Smooth muscle cell (in vitro differentiated cells): ENCODE measurements at regions not wholly inside any gene's neighbourhood (a gene's known extent, or its start where the extent isn't known, plus 50 kb on each side); places are given as distances from the start of the nearest gene placed in this dataset.

Experiments used
- DNase-seq: peaks from one replicate; lab custom pipeline; 2025; ENCODE audit not compliant: unreplicated experiment; lab: John Stamatoyannopoulos, UW
- H2AFZ ChIP-seq: fragments of 200-600 bp; sonication (generic); 2 replicates; pipeline ENCODE4 v1.6.0; 2016; ENCODE audit warnings: antibody characterized with exemption, low read depth, mild to moderate bottlenecking
- H3F3A ChIP-seq: fragments of 200-600 bp; sonication (generic); 2 replicates; pipeline ENCODE4 v1.6.0; 2017; ENCODE audit warnings: antibody characterized with exemption, low read depth
- H3K27ac ChIP-seq: fragments of 200-600 bp; sonication (generic); 2 replicates; pipeline ENCODE4 v1.5.1; 2016; ENCODE audit warnings: low read depth, mild to moderate bottlenecking
- H3K27me3 ChIP-seq: fragments of 200-600 bp; sonication (generic); 2 replicates; pipeline ENCODE4 v1.6.1; 2016; ENCODE audit warnings: low read depth, mild to moderate bottlenecking
- H3K36me3 ChIP-seq: fragments of 200-600 bp; sonication (generic); 2 replicates; pipeline ENCODE4 v1.5.1; 2016; ENCODE audit warnings: low read depth
- H3K4me1 ChIP-seq: fragments of 200-600 bp; sonication (generic); 2 replicates; pipeline ENCODE4 v1.5.1; 2016; ENCODE audit warnings: low read depth
- H3K4me2 ChIP-seq: fragments of 200-600 bp; sonication (generic); 2 replicates; pipeline ENCODE4 v1.6.0; 2016; ENCODE audit warnings: mild to moderate bottlenecking
- H3K4me3 ChIP-seq: fragments of 200-600 bp; sonication (generic); 2 replicates; pipeline ENCODE4 v1.5.1; 2016; ENCODE audit warnings: mild to moderate bottlenecking
- H3K79me2 ChIP-seq: fragments of 200-600 bp; sonication (generic); 2 replicates; pipeline ENCODE4 v1.6.0; 2016; ENCODE audit warnings: low read depth, mild to moderate bottlenecking
- H3K9ac ChIP-seq: fragments of 200-600 bp; sonication (generic); 2 replicates; pipeline ENCODE4 v1.6.0; 2016; ENCODE audit warnings: low read depth
- H3K9me3 ChIP-seq: fragments of 200-600 bp; sonication (generic); replicated peaks from 2 replicates; pipeline ENCODE4 v1.5.1; 2016; ENCODE audit warnings: low read depth
- H4K20me1 ChIP-seq: fragments of 200-600 bp; sonication (generic); 2 replicates; pipeline ENCODE4 v1.6.0; 2016; ENCODE audit warnings: low read depth
- WGBS: methylation state at CpG from one replicate; pipeline ENCODE4 v1.1.7; 2016; ENCODE audit warnings: low lambda C conversion rate; 5-methylcytosine and 5-hydroxymethylcytosine counted together
- TF ChIP-seq, protein P1 (sequence below): fragments of 200-600 bp; sonication (generic); IDR thresholded peaks from 2 replicates; pipeline ENCODE4 v1.5.1; 2017; ENCODE audit warnings: borderline replicate concordance, mild to moderate bottlenecking, antibody characterized with exemption; ENCODE audit not compliant: insufficient read depth, poor library complexity, severe bottlenecking

DNA sequence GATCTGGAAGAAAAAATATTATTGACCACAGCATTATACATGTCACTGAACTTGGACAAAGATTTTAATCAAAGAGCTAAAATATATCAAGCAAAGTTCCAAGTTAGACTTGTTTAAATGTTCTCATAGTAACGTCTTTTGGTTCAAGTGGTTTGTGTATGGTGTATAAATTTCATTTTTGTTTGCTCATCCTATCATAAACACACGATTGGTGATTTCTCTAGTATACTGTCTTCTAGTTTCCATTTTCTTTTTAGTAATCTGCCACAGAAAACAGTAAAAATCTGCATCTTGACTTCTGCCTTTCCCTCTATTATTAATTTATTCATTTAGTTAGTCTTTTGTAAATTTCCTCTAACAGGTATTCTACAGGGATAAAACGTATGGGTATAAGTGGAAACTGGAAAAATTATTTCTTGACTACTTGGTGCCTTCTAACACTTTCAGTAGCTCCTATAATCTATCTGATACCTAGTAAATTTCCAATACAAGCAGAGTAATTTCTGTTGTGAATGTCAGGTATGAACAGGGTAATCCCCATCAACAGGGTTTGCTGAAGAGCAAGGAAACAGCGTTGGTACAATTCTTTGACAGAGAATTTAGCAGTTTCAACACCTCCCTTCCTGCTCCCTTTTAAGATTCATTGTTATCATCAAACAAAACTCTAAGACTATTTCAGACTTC is 268.0 kb downstream of the PTPRC start:
- peak overlapping the region; percentile 22 for H3K4me2 ChIP-seq
- H3F3A ChIP-seq, result peaks cover 16% of the 10 kb centered on the region
- H3K9ac ChIP-seq, result no peak overlapping the region
- peak overlapping the region; percentile 81 for H3K27ac ChIP-seq
- no peak overlapping the region for H3K4me3 ChIP-seq
- H4K20me1 ChIP-seq, result peaks cover 99% of the 10 kb centered on the region
- peaks cover 8% of the 10 kb centered on the region for H3K36me3 ChIP-seq
- H3K79me2 ChIP-seq, result peaks cover 100% of the 10 kb centered on the region
- no peaks in the 10 kb centered on the region for H3K27me3 ChIP-seq
- DNase-seq, result no peak
- peaks cover 56% of the 10 kb centered on the region for H3K4me1 ChIP-seq
- TF ChIP-seq, protein P1, sequence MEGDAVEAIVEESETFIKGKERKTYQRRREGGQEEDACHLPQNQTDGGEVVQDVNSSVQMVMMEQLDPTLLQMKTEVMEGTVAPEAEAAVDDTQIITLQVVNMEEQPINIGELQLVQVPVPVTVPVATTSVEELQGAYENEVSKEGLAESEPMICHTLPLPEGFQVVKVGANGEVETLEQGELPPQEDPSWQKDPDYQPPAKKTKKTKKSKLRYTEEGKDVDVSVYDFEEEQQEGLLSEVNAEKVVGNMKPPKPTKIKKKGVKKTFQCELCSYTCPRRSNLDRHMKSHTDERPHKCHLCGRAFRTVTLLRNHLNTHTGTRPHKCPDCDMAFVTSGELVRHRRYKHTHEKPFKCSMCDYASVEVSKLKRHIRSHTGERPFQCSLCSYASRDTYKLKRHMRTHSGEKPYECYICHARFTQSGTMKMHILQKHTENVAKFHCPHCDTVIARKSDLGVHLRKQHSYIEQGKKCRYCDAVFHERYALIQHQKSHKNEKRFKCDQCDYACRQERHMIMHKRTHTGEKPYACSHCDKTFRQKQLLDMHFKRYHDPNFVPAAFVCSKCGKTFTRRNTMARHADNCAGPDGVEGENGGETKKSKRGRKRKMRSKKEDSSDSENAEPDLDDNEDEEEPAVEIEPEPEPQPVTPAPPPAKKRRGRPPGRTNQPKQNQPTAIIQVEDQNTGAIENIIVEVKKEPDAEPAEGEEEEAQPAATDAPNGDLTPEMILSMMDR, result no peak
- H2AFZ ChIP-seq, result no peak overlapping the region
- 86% methylated on average over 4 of the region's 4 CpGs for WGBS
- no peaks in the 10 kb centered on the region for H3K9me3 ChIP-seq

GRCh38 chr1:198907423-198907746 is 268.5 kb downstream of the PTPRC start:
- WGBS, result 89% methylated on average over 3 of the region's 3 CpGs
- no peak for DNase-seq
- Histone ChIP-seq H3K4me3 (no peak overlapping the region), H3K79me2 (peaks cover 100% of the 10 kb centered on the region), H2AFZ (no peak overlapping the region), H3K36me3 (peaks cover 12% of the 10 kb centered on the region), H3K9me3 (no peaks in the 10 kb centered on the region), H3K27ac (peak overlapping the region; percentile 81), H4K20me1 (peaks cover 100% of the 10 kb centered on the region), H3K4me1 (peaks cover 51% of the 10 kb centered on the region), H3K4me2 (peak overlapping the region; percentile 24), H3F3A (peaks cover 16% of the 10 kb centered on the region), H3K27me3 (no peaks in the 10 kb centered on the region), H3K9ac (no peak overlapping the region)
- TF ChIP-seq, protein P1, result no peak

- WGBS, result 93% methylated on average over 3 of the region's 3 CpGs
- Histone ChIP-seq H3K9me3 (no peaks in the 10 kb centered on the region), H2AFZ (no peak overlapping the region), H3K79me2 (peaks cover 100% of the 10 kb centered on the region), H3K36me3 (peaks cover 12% of the 10 kb centered on the region), H3K4me2 (peak overlapping the region; percentile 51), H3K9ac (no peak overlapping the region), H3K27ac (peak overlapping the region; percentile 81), H3K4me3 (no peak overlapping the region), H4K20me1 (peaks cover 100% of the 10 kb centered on the region), H3K27me3 (no peaks in the 10 kb centered on the region), H3F3A (peaks cover 21% of the 10 kb centered on the region), H3K4me1 (peaks cover 36% of the 10 kb centered on the region)
- TF ChIP-seq, protein P1, result no peak
- no peak for DNase-seq
Observed at GRCh38 chr1:198908995-198909394, 270.2 kb downstream of the PTPRC start.

DNA sequence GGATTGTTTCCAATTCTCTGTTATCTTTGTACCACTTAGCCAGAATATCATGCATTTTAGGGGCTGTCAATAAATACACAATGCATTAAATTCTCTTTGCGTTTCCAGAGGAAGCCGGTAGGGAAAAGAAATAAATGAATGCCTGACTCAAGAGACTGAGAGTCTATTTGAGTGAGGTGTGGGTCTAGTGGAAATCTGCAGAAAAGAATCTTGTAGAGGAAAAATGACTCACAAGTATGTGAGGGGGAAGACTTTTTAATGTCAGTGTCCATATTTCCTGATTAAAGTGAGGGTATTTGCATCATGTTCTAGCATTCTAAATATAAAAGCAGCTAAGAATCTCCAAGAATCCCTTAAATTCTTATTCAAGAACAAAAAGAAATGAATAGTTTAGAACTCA is 271.1 kb downstream of the PTPRC start:
- Histone ChIP-seq H3K36me3 (peaks cover 12% of the 10 kb centered on the region), H3K79me2 (peaks cover 100% of the 10 kb centered on the region), H3K27me3 (no peaks in the 10 kb centered on the region), H3F3A (peaks cover 28% of the 10 kb centered on the region), H3K4me2 (peak overlapping the region; percentile 51), H2AFZ (no peak overlapping the region), H3K9ac (no peak overlapping the region), H3K9me3 (no peaks in the 10 kb centered on the region), H3K4me1 (peaks cover 31% of the 10 kb centered on the region), H3K27ac (peak overlapping the region; percentile 81), H4K20me1 (peaks cover 100% of the 10 kb centered on the region), H3K4me3 (no peak overlapping the region)
- 42% methylated on average over 2 of the region's 2 CpGs for WGBS
- TF ChIP-seq, protein P1, result no peak
- DNase-seq, result no peak
